Tibial artery (tissue), 4 donors: ENCODE measurements at regions not wholly inside any gene's neighbourhood (a gene's known extent, or its start where the extent isn't known, plus 50 kb on each side); places are given as distances from the start of the nearest gene placed in this dataset.

Experiments
- DNase-seq, 2 donors: peaks; one replicate each; pipeline ENCODE4 v3.0.0-alpha.2; 2019
- H3K27ac ChIP-seq, 2 donors: fragments of 200-600 bp; sonication (generic) in 1 of 2; 1 replicate in 1 of 2; 2 replicates in 1 of 2; pipeline ENCODE4 v1.5.1; 2018 to 2019; ENCODE audit warnings: mild to moderate bottlenecking in 1 of 2
- H3K27me3 ChIP-seq, 2 donors: fragments of 200-600 bp; sonication (generic) in 1 of 2; one replicate each; pipeline versions ENCODE4 v1.5.1 to v1.6.0; 2016 to 2019
- H3K36me3 ChIP-seq, 3 donors: fragments of 200-600 bp; sonication (generic) in 2 of 3; one replicate each; pipeline ENCODE4 v1.5.1; 2016 to 2019; ENCODE audit warnings: mild to moderate bottlenecking in 2 of 3
- H3K4me1 ChIP-seq, 4 donors: fragments of 200-600 bp; sonication (generic) in 2 of 4; 1 replicate in 3 of 4; 2 replicates in 1 of 4; pipeline ENCODE4 v1.5.1; 2016 to 2019
- H3K4me3 ChIP-seq, 2 donors: fragments of 200-600 bp; sonication (generic) in 1 of 2; 1 replicate in 1 of 2; 2 replicates in 1 of 2; pipeline ENCODE4 v1.5.1; 2018 to 2019; ENCODE audit warnings: mild to moderate bottlenecking in 2 of 2
- H3K9me3 ChIP-seq, 3 donors: fragments of 200-600 bp; sonication (generic) in 1 of 3; one replicate each; pipeline ENCODE4 v1.5.1; 2016 to 2019
- intact Hi-C: fragments of 100-400 bp; cut with DNase I; formaldehyde crosslinking; loops from one replicate; pipeline ENCODE4 v1.15.0; 2023; ENCODE audit warnings: low total_unique reads
- TF ChIP-seq, protein P1 (sequence below), 2 experiments: fragments of 200-600 bp in 1 of 2; fragments of 450-650 bp in 1 of 2; IDR thresholded peaks; one replicate each; pipeline ENCODE4 v1.5.1; 2017 to 2019; ENCODE audit warnings: antibody characterized with exemption in 2 of 2, mild to moderate bottlenecking in 1 of 2, moderate library complexity in 1 of 2

DNA sequence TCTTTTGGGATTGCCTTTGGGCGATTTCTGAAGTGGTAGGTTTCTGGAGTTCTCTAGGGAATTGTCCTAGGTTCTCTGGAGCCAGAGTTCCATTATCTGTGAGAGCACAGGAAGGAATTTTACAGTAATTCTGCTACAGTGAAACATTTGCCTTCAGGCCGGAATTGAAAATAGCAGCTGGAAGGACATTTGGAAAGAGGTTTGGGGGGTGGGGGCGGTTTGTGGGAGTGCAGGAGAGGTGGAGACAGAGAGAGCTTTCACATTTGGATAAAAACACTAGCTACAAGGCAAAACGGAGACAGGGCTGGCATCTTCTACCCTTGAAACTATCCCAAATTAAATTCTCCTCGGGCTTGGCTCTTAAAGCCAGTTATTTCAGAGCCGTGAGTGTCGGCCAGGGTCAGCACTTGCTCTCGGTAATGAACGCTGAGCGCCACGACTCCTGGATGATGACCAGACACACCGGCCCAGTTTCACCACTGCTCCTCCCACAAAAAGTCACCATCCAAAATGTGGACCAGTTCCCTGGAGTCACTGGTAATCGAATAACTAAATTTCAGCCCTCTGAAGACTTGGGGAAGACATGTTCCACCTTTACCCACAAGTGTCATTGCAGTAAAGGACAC, 67.7 kb upstream of the TANC2 start:
- intact Hi-C loops, result no loop called here
- H3K9me3 ChIP-seq, result no peaks in the 10 kb centered on the region
- peaks cover 0 to 15% (median 4%) of the 10 kb centered on the region in 4 donors for H3K4me1 ChIP-seq
- no peaks in the 10 kb centered on the region for H3K36me3 ChIP-seq
- H3K27me3 ChIP-seq, result no peaks in the 10 kb centered on the region
- H3K4me3 ChIP-seq, result no peak overlapping the region
- TF ChIP-seq, protein P1, sequence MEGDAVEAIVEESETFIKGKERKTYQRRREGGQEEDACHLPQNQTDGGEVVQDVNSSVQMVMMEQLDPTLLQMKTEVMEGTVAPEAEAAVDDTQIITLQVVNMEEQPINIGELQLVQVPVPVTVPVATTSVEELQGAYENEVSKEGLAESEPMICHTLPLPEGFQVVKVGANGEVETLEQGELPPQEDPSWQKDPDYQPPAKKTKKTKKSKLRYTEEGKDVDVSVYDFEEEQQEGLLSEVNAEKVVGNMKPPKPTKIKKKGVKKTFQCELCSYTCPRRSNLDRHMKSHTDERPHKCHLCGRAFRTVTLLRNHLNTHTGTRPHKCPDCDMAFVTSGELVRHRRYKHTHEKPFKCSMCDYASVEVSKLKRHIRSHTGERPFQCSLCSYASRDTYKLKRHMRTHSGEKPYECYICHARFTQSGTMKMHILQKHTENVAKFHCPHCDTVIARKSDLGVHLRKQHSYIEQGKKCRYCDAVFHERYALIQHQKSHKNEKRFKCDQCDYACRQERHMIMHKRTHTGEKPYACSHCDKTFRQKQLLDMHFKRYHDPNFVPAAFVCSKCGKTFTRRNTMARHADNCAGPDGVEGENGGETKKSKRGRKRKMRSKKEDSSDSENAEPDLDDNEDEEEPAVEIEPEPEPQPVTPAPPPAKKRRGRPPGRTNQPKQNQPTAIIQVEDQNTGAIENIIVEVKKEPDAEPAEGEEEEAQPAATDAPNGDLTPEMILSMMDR (IDR thresholded peaks at IDR 0.05), result no peak
- no peak overlapping the region for H3K27ac ChIP-seq
- DNase-seq, result no peak

DNA sequence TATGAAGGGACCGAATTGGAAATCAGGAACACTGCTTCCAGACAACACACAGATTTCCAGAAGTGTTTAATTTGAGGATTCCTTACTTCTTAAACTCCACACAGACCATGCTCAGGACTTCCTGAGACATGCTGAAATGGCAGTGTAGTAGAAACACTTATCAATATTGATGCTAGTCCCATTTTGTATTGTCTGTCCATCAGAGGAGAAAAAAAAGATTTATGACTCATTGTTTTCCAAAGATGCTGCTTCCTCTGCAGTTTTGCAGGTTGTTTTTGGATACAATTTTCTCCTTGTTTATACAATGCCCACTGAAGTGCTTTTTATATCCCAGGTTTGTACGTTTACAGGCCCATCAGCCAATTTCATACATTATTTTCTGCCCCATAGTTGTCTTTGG, 68.3 kb upstream of the TANC2 start:
- intact Hi-C loops, result no loop called here
- Histone ChIP-seq H3K4me1 (peaks cover 0 to 17% (median 4%) of the 10 kb centered on the region in 4 donors), H3K27me3 (no peaks in the 10 kb centered on the region), H3K36me3 (no peaks in the 10 kb centered on the region), H3K9me3 (no peaks in the 10 kb centered on the region), H3K27ac (no peak overlapping the region), H3K4me3 (no peak overlapping the region)
- TF ChIP-seq, protein P1 (IDR thresholded peaks at IDR 0.05), result no peak
- DNase-seq, result no peak

DNA sequence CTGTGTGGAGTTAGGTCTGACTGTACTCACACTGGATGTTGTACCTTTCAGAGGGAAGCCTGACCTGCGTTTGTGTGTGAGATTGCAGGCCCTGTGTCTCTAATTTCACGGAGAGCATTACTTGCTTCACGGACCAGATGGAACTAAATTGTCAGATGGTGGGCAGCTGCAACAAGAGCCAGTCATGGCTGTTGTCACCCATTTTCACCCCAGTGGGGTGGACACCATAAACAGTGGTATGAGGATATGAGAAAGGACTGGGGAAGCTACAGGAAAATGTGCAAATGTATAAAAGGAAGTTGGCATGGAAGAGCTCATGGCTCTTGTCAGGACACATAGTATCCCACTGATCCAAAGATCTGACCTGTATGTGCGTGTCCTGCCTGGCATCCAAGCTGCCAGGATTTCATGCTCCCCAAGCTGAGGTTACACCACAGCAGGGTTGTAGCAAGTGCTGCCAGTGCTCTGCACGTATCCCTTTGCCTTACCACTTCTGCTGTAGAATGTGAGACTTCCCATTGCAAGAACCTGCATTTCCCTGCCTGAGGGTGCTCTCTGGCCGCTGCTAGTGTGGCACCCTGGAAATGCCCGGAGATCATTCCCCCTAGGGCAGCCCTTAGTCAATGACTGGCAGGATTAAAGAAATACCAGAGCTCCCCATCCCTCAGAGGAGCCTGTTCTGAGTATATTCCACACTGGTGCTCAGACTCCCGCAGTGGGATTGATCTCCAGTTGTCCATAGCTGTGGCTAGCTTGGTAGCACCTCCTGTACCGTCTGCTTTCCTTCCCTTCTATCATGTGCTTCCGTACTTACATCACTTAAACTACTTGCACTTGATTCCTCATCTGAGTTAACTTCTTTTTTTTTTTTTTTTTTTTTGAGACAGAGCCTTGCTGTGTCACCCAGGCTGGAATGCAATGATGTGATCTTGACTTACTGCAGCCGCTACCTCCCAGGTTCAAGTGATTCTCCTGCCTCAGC, 70.4 kb upstream of the TANC2 start:
- peak in 1 of 2 donors; percentile 25 for DNase-seq
- intact Hi-C loops, result no loop called here
- H3K4me3 ChIP-seq, result no peak overlapping the region
- H3K9me3 ChIP-seq, result no peaks in the 10 kb centered on the region
- no peak overlapping the region for H3K27ac ChIP-seq
- TF ChIP-seq, protein P1 (IDR thresholded peaks at IDR 0.05), result no peak
- H3K4me1 ChIP-seq, result peaks cover 0 to 20% (median 4%) of the 10 kb centered on the region in 4 donors
- no peaks in the 10 kb centered on the region for H3K36me3 ChIP-seq
- H3K27me3 ChIP-seq, result no peaks in the 10 kb centered on the region

DNA sequence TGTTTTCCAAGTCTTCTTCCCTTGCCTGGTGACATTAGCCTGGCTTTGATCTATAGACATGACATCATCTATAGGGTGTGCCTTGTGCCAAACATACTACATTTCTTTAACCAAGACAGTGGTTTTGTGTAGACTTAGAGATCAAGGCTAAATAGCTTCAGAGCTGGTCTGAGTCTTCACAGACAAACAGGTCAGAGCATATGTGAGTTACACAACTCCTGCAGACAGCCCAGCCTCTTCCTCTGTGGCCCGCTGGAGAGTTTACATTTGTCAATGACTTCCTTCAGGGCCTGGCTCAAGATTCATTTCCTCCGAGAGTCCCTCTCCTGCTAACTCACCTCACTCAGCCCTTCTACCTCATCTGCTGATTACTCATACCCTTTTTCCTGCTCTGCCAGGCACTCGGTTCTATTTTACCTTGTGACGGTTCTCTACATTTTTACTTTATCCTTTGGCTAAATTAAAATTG, 73.1 kb upstream of the TANC2 start:
- no peaks in the 10 kb centered on the region for H3K36me3 ChIP-seq
- no peaks in the 10 kb centered on the region for H3K9me3 ChIP-seq
- H3K4me3 ChIP-seq, result no peak overlapping the region
- H3K4me1 ChIP-seq, result peaks cover 0 to 10% (median under 1%) of the 10 kb centered on the region in 4 donors
- no peak overlapping the region for H3K27ac ChIP-seq
- TF ChIP-seq, protein P1 (IDR thresholded peaks at IDR 0.05), result no peak
- intact Hi-C loops, result no loop called here
- peak in 1 of 2 donors; percentile 53 for DNase-seq
- H3K27me3 ChIP-seq, result no peaks in the 10 kb centered on the region

DNA sequence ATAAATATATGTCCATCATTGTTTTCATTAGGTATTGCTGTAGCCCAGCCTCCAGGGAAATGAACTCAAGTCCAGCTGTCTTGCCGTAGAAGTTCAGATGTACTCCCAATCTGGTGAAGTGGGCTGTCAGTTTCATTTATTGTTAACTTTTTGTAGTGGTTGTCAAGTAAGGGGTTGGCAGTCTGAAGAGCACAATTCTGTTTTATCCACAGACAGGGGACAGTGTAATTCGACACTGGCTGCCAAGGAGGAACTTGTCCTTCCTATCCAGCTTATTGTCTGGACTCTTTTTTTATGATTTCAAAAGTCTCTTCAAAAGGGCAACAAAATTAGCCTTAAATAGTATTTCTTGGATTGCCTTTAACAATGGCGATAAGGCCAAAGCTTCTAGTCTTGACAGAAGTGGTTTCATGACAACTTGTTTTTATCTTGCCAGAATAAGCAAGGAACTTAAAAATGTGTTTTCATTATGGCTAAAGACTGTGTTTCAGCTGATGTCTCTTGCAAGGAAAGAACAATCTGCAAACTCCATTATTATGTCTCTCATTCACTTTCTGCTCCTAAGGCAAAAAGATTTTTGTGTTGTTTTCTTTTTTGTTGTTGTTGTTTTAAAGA, 73.9 kb upstream of the TANC2 start:
- Histone ChIP-seq H3K27ac (no peak overlapping the region), H3K4me3 (no peak overlapping the region), H3K9me3 (no peaks in the 10 kb centered on the region), H3K36me3 (no peaks in the 10 kb centered on the region), H3K4me1 (peaks cover 0 to 5% (median 0%) of the 10 kb centered on the region in 4 donors), H3K27me3 (no peaks in the 10 kb centered on the region)
- DNase-seq, result no peak
- TF ChIP-seq, protein P1 (IDR thresholded peaks at IDR 0.05), result no peak
- intact Hi-C loops, result no loop called here
